Neural cell (in vitro differentiated cells): ENCODE measurements at regions not wholly inside any gene's neighbourhood (a gene's known extent, or its start where the extent isn't known, plus 50 kb on each side); places are given as distances from the start of the nearest gene placed in this dataset.

Experiments
- CTCF ChIP-seq: fragments of 450-650 bp; IDR thresholded peaks from 2 replicates; pipeline ENCODE4 v1.5.1; 2014; ENCODE audit warnings: antibody characterized with exemption, mild to moderate bottlenecking, moderate library complexity; ENCODE audit not compliant: poor library complexity, severe bottlenecking
- EP300 ChIP-seq: fragments of 450-650 bp; conservative IDR thresholded peaks from 2 replicates; pipeline ENCODE4 v1.6.1; 2014; ENCODE audit warnings: antibody characterized with exemption, mild to moderate bottlenecking, moderate library complexity; ENCODE audit not compliant: poor library complexity, severe bottlenecking
- EZH2 ChIP-seq: fragments of 200-600, 300-800 bp; shearing (Covaris generic), sonication (generic); IDR thresholded peaks from 2 replicates; pipeline ENCODE4 v1.6.1; 2014; ENCODE audit warnings: antibody characterized with exemption, low read length, borderline replicate concordance, mild to moderate bottlenecking; ENCODE audit not compliant: insufficient read depth, poor library complexity, severe bottlenecking
- MXI1 ChIP-seq: fragments of 450-650 bp; conservative IDR thresholded peaks from 2 replicates; pipeline ENCODE4 v1.6.1; 2014; ENCODE audit warnings: antibody characterized with exemption, mild to moderate bottlenecking; ENCODE audit not compliant: poor library complexity, severe bottlenecking
- POLR2AphosphoS5 ChIP-seq: IDR thresholded peaks from 2 replicates; pipeline ENCODE4 v1.6.1; 2012
- RAD21 ChIP-seq: fragments of 450-650 bp; conservative IDR thresholded peaks from 2 replicates; pipeline ENCODE4 v1.6.1; 2014; ENCODE audit warnings: antibody characterized with exemption, mild to moderate bottlenecking, moderate library complexity
- REST ChIP-seq: IDR thresholded peaks from 2 replicates; pipeline ENCODE4 v1.6.1; 2012; ENCODE audit warnings: borderline replicate concordance
- SMC3 ChIP-seq: fragments of 450-650 bp; conservative IDR thresholded peaks from 2 replicates; pipeline ENCODE4 v1.6.1; 2014; ENCODE audit warnings: antibody characterized with exemption, mild to moderate bottlenecking, moderate library complexity; ENCODE audit not compliant: poor library complexity
- TAF1 ChIP-seq: IDR thresholded peaks from 2 replicates; pipeline ENCODE4 v1.6.1; 2012; ENCODE audit warnings: low read depth

GRCh38 chr10:78455811-78456210, 422.1 kb downstream of the RPS24 start:
- TF ChIP-seq CTCF (no peak), EP300 (no peak), POLR2AphosphoS5 (no peak), RAD21 (no peak), MXI1 (no peak), SMC3 (no peak), REST (no peak), EZH2 (no peak), TAF1 (no peak)
